GM12874 (cell line): ENCODE measurements at regions not wholly inside any gene's neighbourhood (a gene's known extent, or its start where the extent isn't known, plus 50 kb on each side); places are given as distances from the start of the nearest gene placed in this dataset.

Experiments used
- TF ChIP-seq, protein P1 (sequence below): IDR thresholded peaks from 2 replicates; pipeline ENCODE4 v1.5.1; 2011; ENCODE audit warnings: low read depth, mild to moderate bottlenecking, control low read depth, low read length, moderate library complexity; ENCODE audit not compliant: insufficient read depth

DNA sequence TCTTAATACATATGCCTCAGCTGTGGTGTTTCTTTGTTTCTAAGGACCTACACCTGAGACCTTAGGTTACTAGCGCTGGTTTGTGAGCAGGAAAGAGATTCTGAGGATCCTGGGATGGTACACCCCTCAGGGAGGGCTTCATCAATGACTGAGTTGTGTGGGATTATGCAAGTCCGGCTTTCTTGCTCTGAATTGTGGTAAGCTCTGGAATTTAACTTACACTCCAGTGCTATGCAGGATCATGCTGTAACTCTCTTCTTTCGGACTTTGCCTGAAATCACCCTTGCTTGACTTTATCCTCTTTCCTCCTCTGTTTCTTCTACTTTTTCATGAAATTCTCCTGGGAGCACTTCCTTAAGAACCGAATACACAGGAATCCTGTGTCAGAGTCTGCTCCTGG, 431.5 kb upstream of the BOD1L1 start:
- TF ChIP-seq, protein P1, sequence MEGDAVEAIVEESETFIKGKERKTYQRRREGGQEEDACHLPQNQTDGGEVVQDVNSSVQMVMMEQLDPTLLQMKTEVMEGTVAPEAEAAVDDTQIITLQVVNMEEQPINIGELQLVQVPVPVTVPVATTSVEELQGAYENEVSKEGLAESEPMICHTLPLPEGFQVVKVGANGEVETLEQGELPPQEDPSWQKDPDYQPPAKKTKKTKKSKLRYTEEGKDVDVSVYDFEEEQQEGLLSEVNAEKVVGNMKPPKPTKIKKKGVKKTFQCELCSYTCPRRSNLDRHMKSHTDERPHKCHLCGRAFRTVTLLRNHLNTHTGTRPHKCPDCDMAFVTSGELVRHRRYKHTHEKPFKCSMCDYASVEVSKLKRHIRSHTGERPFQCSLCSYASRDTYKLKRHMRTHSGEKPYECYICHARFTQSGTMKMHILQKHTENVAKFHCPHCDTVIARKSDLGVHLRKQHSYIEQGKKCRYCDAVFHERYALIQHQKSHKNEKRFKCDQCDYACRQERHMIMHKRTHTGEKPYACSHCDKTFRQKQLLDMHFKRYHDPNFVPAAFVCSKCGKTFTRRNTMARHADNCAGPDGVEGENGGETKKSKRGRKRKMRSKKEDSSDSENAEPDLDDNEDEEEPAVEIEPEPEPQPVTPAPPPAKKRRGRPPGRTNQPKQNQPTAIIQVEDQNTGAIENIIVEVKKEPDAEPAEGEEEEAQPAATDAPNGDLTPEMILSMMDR = no peak

DNA sequence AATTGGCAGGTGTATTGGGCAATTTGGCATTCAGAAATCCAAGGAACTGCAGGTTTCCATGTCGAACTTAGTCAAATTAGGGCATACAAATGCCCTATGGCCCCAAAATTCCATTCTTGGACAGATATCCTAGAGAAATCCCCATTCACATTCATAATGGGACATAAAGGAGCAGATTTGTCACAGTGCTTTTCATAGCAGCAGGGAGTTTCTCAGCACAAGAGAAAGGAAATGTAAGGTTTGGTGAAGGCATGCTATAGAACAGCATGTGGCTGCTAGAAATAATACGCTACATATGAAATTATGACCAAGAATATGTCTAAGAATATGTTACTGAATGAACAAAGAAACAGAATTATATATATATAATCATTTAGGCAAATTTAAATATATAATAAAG, 437.5 kb upstream of the BOD1L1 start:
- TF ChIP-seq, protein P1 = no peak

DNA sequence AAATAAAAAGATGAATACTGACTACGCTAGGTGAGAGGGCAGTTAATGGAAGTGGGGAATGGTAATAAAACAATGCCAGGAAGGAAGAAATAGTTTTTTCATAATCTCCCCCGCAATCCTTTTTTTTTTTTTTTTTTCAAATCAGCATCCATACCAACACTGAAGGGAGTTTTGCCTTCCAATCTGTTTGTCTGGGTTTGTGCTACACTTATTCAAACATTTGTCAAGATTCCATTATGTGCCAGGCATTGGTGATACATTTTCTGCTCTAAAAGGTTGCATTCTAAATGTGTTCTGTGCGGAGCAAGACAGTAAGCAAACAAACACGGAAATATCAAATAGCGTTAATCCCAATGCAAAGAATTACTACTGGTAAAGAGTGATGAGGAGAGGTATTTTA, 437.9 kb upstream of the BOD1L1 start:
- TF ChIP-seq, protein P1 = no peak

DNA sequence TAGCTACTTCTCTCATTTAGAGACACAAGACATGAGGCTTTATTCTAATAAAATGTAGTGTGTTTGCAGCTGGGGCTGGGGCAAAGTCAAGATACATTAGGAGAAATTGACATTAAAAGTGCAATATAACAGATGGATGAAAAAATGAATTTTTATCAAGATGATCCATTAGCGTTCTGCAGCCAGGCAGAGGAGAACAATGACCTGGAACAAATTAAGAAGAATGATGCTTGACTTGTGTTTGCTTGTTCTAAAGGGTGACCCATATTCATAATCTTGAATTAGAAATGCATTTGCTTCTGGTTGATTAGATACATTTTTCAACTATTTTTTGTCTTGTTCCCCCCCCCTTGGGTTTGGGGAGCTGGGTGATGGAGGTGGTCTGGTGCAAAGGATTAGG, 439.5 kb upstream of the BOD1L1 start:
- TF ChIP-seq, protein P1 = no peak

DNA sequence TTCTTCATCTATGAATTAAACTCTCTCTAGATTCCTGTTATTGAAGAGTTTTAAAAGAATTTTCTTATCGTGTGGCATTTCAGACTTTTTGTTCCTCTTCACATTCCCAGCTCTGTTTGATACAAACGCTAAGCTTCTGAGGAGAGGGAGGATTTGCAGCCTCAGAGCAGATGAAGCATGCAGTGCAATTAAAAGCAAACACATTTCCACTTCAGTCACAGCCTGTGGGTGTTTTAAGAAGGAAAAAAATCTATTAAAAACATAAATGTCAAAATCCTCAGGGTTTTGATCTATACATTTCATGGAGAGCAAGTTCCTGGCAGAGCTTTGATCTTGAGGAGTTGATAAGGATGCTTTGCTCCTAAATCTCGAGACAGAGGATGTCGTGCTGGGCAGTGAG, 442.4 kb upstream of the BOD1L1 start:
- TF ChIP-seq, protein P1 = no peak

DNA sequence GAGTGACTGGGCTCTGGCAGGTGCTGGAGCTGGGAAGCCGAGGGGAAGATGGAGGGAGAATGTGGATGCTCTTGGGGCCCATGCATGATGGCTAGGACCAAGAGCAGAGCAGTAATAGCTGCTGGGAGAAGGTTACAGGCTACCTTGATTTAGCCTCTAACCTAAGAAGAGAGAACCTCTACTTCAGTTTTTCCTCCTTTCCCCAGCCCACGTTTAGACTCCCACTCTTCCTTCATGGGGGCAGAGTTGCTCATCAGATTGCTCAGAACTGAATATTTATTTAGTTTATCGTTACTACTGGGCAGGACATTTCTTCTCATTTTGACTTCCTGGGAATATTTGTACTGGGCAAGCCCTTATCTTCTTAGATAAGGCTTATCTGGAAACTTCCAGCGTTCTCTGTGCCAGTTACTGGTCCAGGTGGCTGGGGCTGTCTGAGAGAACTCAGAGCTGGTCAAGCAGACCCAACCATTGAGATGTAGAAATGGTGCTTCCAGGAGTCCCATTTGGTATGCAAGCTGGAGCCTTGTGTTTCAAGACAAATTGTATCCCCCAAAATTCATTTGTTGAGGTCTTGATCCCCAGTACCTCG, 442.9 kb upstream of the BOD1L1 start:
- TF ChIP-seq, protein P1 = no peak

DNA sequence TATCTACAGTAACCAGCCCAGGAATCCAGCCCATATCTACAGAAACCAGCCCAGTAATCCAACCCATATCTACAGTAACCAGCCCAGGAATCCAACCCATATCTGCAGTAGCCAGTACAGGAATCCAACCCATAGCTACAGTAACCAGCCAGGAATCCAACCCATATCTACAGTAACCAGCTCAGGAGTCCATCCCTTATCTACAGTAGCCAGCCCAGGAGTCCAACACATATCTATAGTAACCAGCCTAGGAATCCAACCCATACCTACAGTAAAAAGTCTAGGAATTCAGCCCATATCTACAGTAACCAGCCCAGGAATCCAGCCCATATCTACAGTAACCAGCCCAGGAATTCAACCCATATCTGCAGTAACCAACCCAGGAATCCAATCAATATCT, 445.0 kb upstream of the BOD1L1 start:
- TF ChIP-seq, protein P1 = no peak

DNA sequence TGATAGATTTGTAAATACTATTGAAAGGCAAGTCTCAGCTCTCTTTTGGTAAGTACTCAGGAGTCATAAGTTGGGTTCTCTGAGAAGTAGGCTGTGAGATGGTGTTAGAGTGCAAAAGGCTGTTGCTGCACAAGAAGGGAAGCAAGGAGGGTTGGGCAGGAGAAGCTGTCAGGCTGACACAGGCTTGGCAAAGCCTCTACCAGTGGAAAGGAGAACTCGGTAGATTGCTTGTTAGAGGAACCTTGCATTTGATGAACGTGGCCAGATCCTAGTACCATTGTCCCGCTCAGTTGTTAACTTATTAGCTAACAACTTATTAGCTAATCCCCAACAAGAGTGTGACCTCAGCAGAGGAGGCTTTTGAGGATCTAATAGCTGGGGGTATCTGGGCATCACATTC, 449.3 kb upstream of the BOD1L1 start:
- TF ChIP-seq, protein P1 = no peak
